ENCODE measurements at regions not wholly inside any gene's neighbourhood (a gene's known extent, or its start where the extent isn't known, plus 50 kb on each side); places are given as distances from the start of the nearest gene placed in this dataset.
A peak's percentile ranks its signal among the peaks of the same experiment; 100 is the strongest.

DNA sequence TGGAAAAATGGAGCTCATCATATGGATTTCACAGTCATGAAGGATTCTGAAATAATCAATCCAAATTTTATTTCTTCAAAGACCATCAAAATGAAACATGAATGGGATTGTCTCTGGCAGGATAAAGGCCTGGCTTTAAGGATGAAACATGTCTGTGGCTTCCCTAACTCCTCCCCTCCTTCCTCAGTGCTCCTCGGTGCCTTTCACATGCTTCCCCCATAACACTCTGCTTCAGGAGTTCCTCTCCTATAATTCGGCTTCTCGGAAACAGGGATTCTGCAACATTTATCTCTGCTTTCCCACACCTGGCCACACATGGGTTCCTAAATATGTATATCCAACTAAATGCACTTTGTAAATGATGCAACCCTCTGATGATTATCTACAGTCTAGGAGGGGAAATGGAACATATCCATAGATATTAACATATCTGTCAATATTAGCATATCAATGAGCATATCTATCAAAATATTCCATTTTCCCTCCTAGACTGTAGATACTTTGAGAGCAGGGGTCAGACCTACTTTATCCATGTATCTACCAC is 153.8 kb downstream of the PLPP3 start:
- FAIRE-seq: no peak

DNA sequence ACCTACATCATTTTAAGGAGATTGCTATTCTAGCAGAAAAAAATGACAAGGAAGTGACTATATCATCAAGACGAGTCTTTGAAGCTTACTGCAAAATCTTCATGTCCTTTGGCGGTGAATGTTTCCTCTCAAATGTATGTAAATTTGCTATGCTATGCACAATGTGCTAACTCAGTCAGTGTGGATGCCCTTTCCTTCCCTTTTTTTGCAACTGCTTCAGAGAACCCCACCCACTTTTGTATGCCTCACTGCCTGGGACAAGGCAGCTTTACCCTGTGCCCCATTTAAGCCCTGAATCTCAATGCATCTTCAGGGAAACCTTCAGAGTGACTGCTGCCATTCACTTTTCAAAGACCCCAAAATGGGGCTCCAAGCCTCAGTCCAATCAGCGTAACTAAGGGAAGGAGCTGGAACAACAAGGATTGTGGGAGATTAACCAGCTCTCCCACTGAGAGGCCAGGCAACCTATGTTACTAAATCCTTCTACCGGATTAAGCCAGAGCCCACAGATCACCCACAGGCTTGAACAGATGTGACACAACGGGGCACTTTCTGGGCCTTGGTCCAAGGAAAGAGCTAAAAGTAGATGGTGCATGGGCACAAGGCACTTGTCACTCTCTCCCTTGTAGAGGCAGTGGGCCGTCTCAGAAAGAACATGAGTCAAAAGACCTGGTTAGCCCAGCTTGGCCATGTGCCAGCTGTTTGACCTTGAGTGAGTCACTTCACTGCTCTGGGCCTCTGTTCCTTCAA is 154.4 kb downstream of the PLPP3 start:
- H3K27me3 ChIP-seq (ENCODE audit: control insufficient read depth, insufficient read depth, low read length): no peaks in the 10 kb centered on the region
- H3K27ac ChIP-seq (ENCODE audit: low read depth in 2 of 2, low read length in 2 of 2): peak overlapping the region in 1 of 2 donors; percentile 15
- H3K4me3 ChIP-seq (ENCODE audit: low read length in 3 of 3): no peak overlapping the region
- H3K36me3 ChIP-seq (ENCODE audit: control insufficient read depth in 2 of 3, insufficient read depth in 3 of 3, low read length in 3 of 3): no peaks in the 10 kb centered on the region
- TF ChIP-seq, protein P1, sequence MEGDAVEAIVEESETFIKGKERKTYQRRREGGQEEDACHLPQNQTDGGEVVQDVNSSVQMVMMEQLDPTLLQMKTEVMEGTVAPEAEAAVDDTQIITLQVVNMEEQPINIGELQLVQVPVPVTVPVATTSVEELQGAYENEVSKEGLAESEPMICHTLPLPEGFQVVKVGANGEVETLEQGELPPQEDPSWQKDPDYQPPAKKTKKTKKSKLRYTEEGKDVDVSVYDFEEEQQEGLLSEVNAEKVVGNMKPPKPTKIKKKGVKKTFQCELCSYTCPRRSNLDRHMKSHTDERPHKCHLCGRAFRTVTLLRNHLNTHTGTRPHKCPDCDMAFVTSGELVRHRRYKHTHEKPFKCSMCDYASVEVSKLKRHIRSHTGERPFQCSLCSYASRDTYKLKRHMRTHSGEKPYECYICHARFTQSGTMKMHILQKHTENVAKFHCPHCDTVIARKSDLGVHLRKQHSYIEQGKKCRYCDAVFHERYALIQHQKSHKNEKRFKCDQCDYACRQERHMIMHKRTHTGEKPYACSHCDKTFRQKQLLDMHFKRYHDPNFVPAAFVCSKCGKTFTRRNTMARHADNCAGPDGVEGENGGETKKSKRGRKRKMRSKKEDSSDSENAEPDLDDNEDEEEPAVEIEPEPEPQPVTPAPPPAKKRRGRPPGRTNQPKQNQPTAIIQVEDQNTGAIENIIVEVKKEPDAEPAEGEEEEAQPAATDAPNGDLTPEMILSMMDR (IDR thresholded peaks at IDR 0.05; ENCODE audit: borderline replicate concordance, extremely low read depth, insufficient read depth): no peak
- DNase-seq: peak in 1 of 5 donors; percentile 89
- FAIRE-seq: no peak
- no peak overlapping the region for H3K9ac ChIP-seq (ENCODE audit: low read length in 3 of 3)
- no peaks in the 10 kb centered on the region for H3K9me3 ChIP-seq (ENCODE audit: control insufficient read depth in 2 of 3, insufficient read depth in 1 of 3, low read length in 3 of 3)
- intact Hi-C loops (cut with DNase I): no loop called here
- peaks cover 0 to 12% (median 9%) of the 10 kb centered on the region in 3 donors for H3K4me1 ChIP-seq (ENCODE audit: control insufficient read depth in 2 of 3, insufficient read depth in 2 of 3, low read depth in 1 of 3, low read length in 3 of 3)

More for the DNA sequence above, 153.8 kb downstream of the PLPP3 start:
- Histone ChIP-seq H3K4me1 (ENCODE audit: control insufficient read depth in 2 of 3, insufficient read depth in 2 of 3, low read depth in 1 of 3, low read length in 3 of 3) (peaks cover 0 to 14% (median 9%) of the 10 kb centered on the region in 3 donors), H3K27me3 (ENCODE audit: control insufficient read depth, insufficient read depth, low read length) (no peaks in the 10 kb centered on the region), H3K9ac (ENCODE audit: low read length in 3 of 3) (no peak overlapping the region), H3K4me3 (ENCODE audit: low read length in 3 of 3) (no peak overlapping the region), H3K9me3 (ENCODE audit: control insufficient read depth in 2 of 3, insufficient read depth in 1 of 3, low read length in 3 of 3) (no peaks in the 10 kb centered on the region), H3K36me3 (ENCODE audit: control insufficient read depth in 2 of 3, insufficient read depth in 3 of 3, low read length in 3 of 3) (no peaks in the 10 kb centered on the region), H3K27ac (ENCODE audit: low read depth in 2 of 2, low read length in 2 of 2) (peak overlapping the region in 1 of 2 donors; percentile 2)
- intact Hi-C loops (cut with DNase I): no loop called here
- TF ChIP-seq, protein P1 (IDR thresholded peaks at IDR 0.05; ENCODE audit: borderline replicate concordance, extremely low read depth, insufficient read depth): no peak
- no peak for DNase-seq

DNA sequence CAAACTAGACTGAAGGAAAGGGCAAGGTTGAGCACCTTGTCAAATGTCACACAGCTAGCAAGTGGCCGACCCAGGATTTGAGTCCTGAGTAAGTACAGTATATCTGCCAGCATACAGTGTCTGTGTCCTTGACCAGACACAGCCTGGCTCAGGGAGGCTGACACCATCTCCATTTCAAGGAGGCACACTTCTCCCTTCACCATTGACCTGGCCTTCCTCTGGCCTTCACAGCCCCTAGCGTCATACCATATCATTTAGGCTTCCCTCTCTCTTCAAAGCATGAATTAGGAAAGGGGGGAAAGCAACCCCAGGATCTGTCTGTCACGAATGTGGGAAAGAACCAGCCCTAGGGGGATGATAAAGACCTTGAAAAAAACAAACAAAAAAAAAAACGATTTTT is 155.6 kb downstream of the PLPP3 start:
- Histone ChIP-seq H3K9me3 (ENCODE audit: control insufficient read depth in 2 of 3, insufficient read depth in 1 of 3, low read length in 3 of 3) (no peaks in the 10 kb centered on the region), H3K27me3 (ENCODE audit: control insufficient read depth, insufficient read depth, low read length) (no peaks in the 10 kb centered on the region), H3K27ac (ENCODE audit: low read depth in 2 of 2, low read length in 2 of 2) (no peak overlapping the region), H3K4me1 (ENCODE audit: control insufficient read depth in 2 of 3, insufficient read depth in 2 of 3, low read depth in 1 of 3, low read length in 3 of 3) (peaks cover 0 to 12% (median 9%) of the 10 kb centered on the region in 3 donors), H3K36me3 (ENCODE audit: control insufficient read depth in 2 of 3, insufficient read depth in 3 of 3, low read length in 3 of 3) (no peaks in the 10 kb centered on the region), H3K9ac (ENCODE audit: low read length in 3 of 3) (no peak overlapping the region), H3K4me3 (ENCODE audit: low read length in 3 of 3) (no peak overlapping the region)
- FAIRE-seq (no peak), DNase-seq (no peak)
- intact Hi-C loops (cut with DNase I): no loop called here
- TF ChIP-seq, protein P1 (IDR thresholded peaks at IDR 0.05; ENCODE audit: borderline replicate concordance, extremely low read depth, insufficient read depth): no peak

Data from kidney (tissue), 13 donors.